Sigmoid colon (tissue), 4 donors: ENCODE measurements at regions not wholly inside any gene's neighbourhood (a gene's known extent, or its start where the extent isn't known, plus 50 kb on each side); places are given as distances from the start of the nearest gene placed in this dataset.

Experiments used
- POLR2A ChIP-seq, 2 donors: fragments of 450-650 bp; IDR thresholded peaks; one replicate each; pipeline ENCODE4 v1.6.1; 2016; ENCODE audit warnings: antibody characterized with exemption in 2 of 2, mild to moderate bottlenecking in 2 of 2, moderate library complexity in 2 of 2
- POLR2AphosphoS5 ChIP-seq, 4 donors: sonication (generic); formaldehyde crosslinking; IDR thresholded peaks; one replicate each; pipeline ENCODE4 v1.6.1; 2017; ENCODE audit warnings: antibody characterized with exemption in 4 of 4
- TF ChIP-seq, protein P1 (sequence below), 4 experiments: fragments of 450-650 bp in 3 of 4; fragments of 200-600 bp in 1 of 4; IDR thresholded peaks; one replicate each; pipeline ENCODE4 v1.5.1; 2016 to 2019; ENCODE audit warnings: antibody characterized with exemption in 4 of 4, mild to moderate bottlenecking in 3 of 4, moderate library complexity in 2 of 4

DNA sequence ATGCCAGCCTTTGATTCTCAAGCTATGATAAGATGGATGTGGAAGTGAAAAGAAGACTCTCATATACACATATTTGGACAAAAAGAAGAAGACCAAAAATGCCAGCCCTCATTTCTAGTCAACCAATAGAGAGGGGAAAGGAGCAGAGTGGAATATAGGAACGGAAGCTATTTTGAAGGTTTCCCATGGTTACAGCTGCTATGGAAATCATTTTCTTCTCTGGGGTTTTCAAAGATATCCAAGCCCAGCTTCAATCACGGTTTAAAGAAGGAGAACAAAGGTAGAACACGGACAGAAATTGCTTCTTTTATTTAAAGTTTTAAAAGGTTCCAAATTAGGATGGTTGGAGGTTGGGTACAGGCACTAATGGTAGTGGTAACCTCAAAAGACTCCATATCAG lies 181.0 kb upstream of the PRICKLE2 start:
- TF ChIP-seq, protein P1, sequence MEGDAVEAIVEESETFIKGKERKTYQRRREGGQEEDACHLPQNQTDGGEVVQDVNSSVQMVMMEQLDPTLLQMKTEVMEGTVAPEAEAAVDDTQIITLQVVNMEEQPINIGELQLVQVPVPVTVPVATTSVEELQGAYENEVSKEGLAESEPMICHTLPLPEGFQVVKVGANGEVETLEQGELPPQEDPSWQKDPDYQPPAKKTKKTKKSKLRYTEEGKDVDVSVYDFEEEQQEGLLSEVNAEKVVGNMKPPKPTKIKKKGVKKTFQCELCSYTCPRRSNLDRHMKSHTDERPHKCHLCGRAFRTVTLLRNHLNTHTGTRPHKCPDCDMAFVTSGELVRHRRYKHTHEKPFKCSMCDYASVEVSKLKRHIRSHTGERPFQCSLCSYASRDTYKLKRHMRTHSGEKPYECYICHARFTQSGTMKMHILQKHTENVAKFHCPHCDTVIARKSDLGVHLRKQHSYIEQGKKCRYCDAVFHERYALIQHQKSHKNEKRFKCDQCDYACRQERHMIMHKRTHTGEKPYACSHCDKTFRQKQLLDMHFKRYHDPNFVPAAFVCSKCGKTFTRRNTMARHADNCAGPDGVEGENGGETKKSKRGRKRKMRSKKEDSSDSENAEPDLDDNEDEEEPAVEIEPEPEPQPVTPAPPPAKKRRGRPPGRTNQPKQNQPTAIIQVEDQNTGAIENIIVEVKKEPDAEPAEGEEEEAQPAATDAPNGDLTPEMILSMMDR (IDR thresholded peaks at IDR 0.05) = no peak
- TF ChIP-seq POLR2AphosphoS5 (IDR thresholded peaks at IDR 0.05) = no peak
- TF ChIP-seq POLR2A (IDR thresholded peaks at IDR 0.05) = no peak
